NCI-H1417 treated with DMSO at 0.1 percent for 48 hours (cell line): ENCODE measurements at regions not wholly inside any gene's neighbourhood (a gene's known extent, or its start where the extent isn't known, plus 50 kb on each side); places are given as distances from the start of the nearest gene placed in this dataset.

Experiments
- DNase-seq: peaks from one replicate; lab custom pipeline; 2025; lab: John Stamatoyannopoulos, UW

GRCh38 chr13:103199380-103200088, 133.3 kb upstream of the SLC10A2 start:
- no peak for DNase-seq

- DNase-seq, result no peak
These were observed 130.1 kb upstream of the SLC10A2 start for GRCh38 chr13:103196356-103196755.

- no peak for DNase-seq
These were observed 129.5 kb upstream of the SLC10A2 start for GRCh38 chr13:103195762-103196161.

GRCh38 chr13:103194871-103195270, 128.7 kb upstream of the SLC10A2 start:
- DNase-seq, result no peak

- DNase-seq, result no peak
These were observed 126.4 kb upstream of the SLC10A2 start for GRCh38 chr13:103192511-103193135.

- no peak for DNase-seq
These were observed 124.6 kb upstream of the SLC10A2 start for GRCh38 chr13:103190841-103191240.

GRCh38 chr13:103188713-103189326, 122.6 kb upstream of the SLC10A2 start:
- DNase-seq, result peak; percentile 48

GRCh38 chr13:103187721-103188156, 121.5 kb upstream of the SLC10A2 start:
- no peak for DNase-seq

- DNase-seq, result no peak
These were observed 118.2 kb upstream of the SLC10A2 start for GRCh38 chr13:103184413-103184812.

- no peak for DNase-seq
These were observed 113.0 kb upstream of the SLC10A2 start for GRCh38 chr13:103178986-103179943.

- DNase-seq, result no peak
These were observed 108.7 kb upstream of the SLC10A2 start for GRCh38 chr13:103174966-103175365.

- no peak for DNase-seq
These were observed 102.8 kb upstream of the SLC10A2 start for GRCh38 chr13:103168901-103169508.

GRCh38 chr13:103164251-103164650, 98.0 kb upstream of the SLC10A2 start:
- DNase-seq, result peak; percentile 72

GRCh38 chr13:103161476-103161875, 95.3 kb upstream of the SLC10A2 start:
- DNase-seq, result no peak

GRCh38 chr13:103157434-103158145, 91.4 kb upstream of the SLC10A2 start:
- DNase-seq, result no peak

GRCh38 chr13:103157016-103157415, 90.8 kb upstream of the SLC10A2 start:
- DNase-seq, result no peak

- no peak for DNase-seq
These were observed 90.3 kb upstream of the SLC10A2 start for GRCh38 chr13:103156346-103156998.

GRCh38 chr13:103153466-103153865, 87.2 kb upstream of the SLC10A2 start:
- DNase-seq, result no peak

- DNase-seq, result no peak
These were observed 81.7 kb upstream of the SLC10A2 start for GRCh38 chr13:103147961-103148360.

GRCh38 chr13:103145442-103145841, 79.2 kb upstream of the SLC10A2 start:
- no peak for DNase-seq
